H1 (cell line): ENCODE measurements at regions not wholly inside any gene's neighbourhood (a gene's known extent, or its start where the extent isn't known, plus 50 kb on each side); places are given as distances from the start of the nearest gene placed in this dataset.

Source experiments
- GTF2F1 ChIP-seq: IDR thresholded peaks from 2 replicates; pipeline ENCODE4 v1.6.1; 2012; ENCODE audit warnings: low read depth, low read length, improper control_type of control experiment, borderline replicate concordance
- KDM4A ChIP-seq: IDR thresholded peaks from one replicate; pipeline ENCODE4 v1.7.1; 2012; ENCODE audit warnings: low read depth, mild to moderate bottlenecking, moderate library complexity, low read length, inconsistent platforms; ENCODE audit not compliant: severe bottlenecking
- KDM5A ChIP-seq: fragments of 200-600 bp; IDR thresholded peaks from 2 replicates; pipeline ENCODE4 v1.7.1; 2012; ENCODE audit warnings: mild to moderate bottlenecking, low read length, inconsistent platforms, mixed read lengths
- RNF2 ChIP-seq: fragments of 200-900, 300-1000 bp; sonication (generic); IDR thresholded peaks from 2 replicates; pipeline ENCODE4 v1.7.1; 2016; ENCODE audit warnings: borderline replicate concordance, low read depth, mild to moderate bottlenecking, antibody characterized with exemption, low read length; ENCODE audit not compliant: poor library complexity, severe bottlenecking; ENCODE audit errors: missing control alignments
- SAP30 ChIP-seq: fragments of 300-600 bp; sonication (generic); IDR thresholded peaks from 2 replicates; pipeline ENCODE4 v1.7.1; 2012; ENCODE audit warnings: low read length, moderate library complexity, mild to moderate bottlenecking, inconsistent platforms; ENCODE audit not compliant: insufficient read depth, insufficient replicate concordance

- no peak for TF ChIP-seq KDM4A
- TF ChIP-seq SAP30, result no peak
- no peak for TF ChIP-seq KDM5A
- no peak for TF ChIP-seq GTF2F1
- no peak for TF ChIP-seq RNF2
These were observed 435.1 kb downstream of the PRDM2 start (continued) for GRCh38 chr1:14135070-14135469.
